GM12878 (cell line): ENCODE measurements at regions not wholly inside any gene's neighbourhood (a gene's known extent, or its start where the extent isn't known, plus 50 kb on each side); places are given as distances from the start of the nearest gene placed in this dataset.

Experiments
- CBFB ChIP-seq: IDR thresholded peaks from 2 replicates; pipeline ENCODE4 v1.6.1; 2016; ENCODE audit warnings: antibody characterized with exemption, low read depth
- CTCF ChIP-seq, 3 experiments: IDR thresholded peaks in 2 of 3; conservative IDR thresholded peaks in 1 of 3; 2 replicates each; pipeline ENCODE4 v1.5.1; 2011; ENCODE audit warnings: low read depth in 3 of 3, low read length in 3 of 3, mild to moderate bottlenecking in 3 of 3, control low read depth in 2 of 3, moderate library complexity in 2 of 3, inconsistent platforms in 1 of 3, mixed read lengths in 1 of 3; ENCODE audit not compliant: control insufficient read depth in 2 of 3, insufficient read depth in 1 of 3; ENCODE audit errors: extremely low read depth in 1 of 3
- GATAD2B ChIP-seq: fragments of 450-650 bp; conservative IDR thresholded peaks from 2 replicates; pipeline ENCODE4 v1.6.1; 2017; ENCODE audit warnings: low read depth, mild to moderate bottlenecking, moderate library complexity
- LARP7 ChIP-seq: fragments of 450-650 bp; IDR thresholded peaks from 2 replicates; pipeline ENCODE4 v1.6.1; 2017; ENCODE audit warnings: mild to moderate bottlenecking
- TCF7 ChIP-seq: IDR thresholded peaks from 2 replicates; pipeline ENCODE4 v1.6.1; 2014; ENCODE audit warnings: antibody characterized with exemption, borderline replicate concordance
- ZNF274 ChIP-seq: IDR thresholded peaks from one replicate; pipeline ENCODE4 v1.8.0; 2011; ENCODE audit not compliant: insufficient read length, insufficient read depth

GRCh38 chr9:14373706-14374105 lies 59.8 kb upstream of the NFIB start:
- TF ChIP-seq TCF7 (no peak), CBFB (no peak), LARP7 (no peak), GATAD2B (no peak), CTCF (IDR thresholded peaks at IDR 0.05 in 2 of 3, conservative IDR thresholded peaks at IDR 0.05 in 1 of 3; ENCODE audit: control insufficient read depth in 2 of 3, extremely low read depth in 1 of 3, insufficient read depth in 1 of 3, low read depth in 3 of 3, low read length in 3 of 3) (no peak), ZNF274 (no peak)
